PC-9 (cell line): ENCODE measurements at regions not wholly inside any gene's neighbourhood (a gene's known extent, or its start where the extent isn't known, plus 50 kb on each side); places are given as distances from the start of the nearest gene placed in this dataset.

ENCODE experiments used
- CTCF ChIP-seq: fragments of 200-600 bp; sonication (generic); conservative IDR thresholded peaks from 2 replicates; pipeline ENCODE4 v1.6.1; 2017; ENCODE audit warnings: mixed run types, antibody characterized with exemption, mild to moderate bottlenecking, moderate library complexity
- EZH2 ChIP-seq: fragments of 200-600 bp; sonication (generic); IDR thresholded peaks from 2 replicates; pipeline ENCODE4 v1.8.0; 2017; ENCODE audit warnings: antibody characterized with exemption, low read depth

GRCh38 chr12:3436461-3437065 is 54.4 kb upstream of the PRMT8 start:
- TF ChIP-seq CTCF: no peak
- no peak for TF ChIP-seq EZH2
